Loucy (cell line): ENCODE measurements at regions not wholly inside any gene's neighbourhood (a gene's known extent, or its start where the extent isn't known, plus 50 kb on each side); places are given as distances from the start of the nearest gene placed in this dataset.

Source experiments
- EZH2phosphoT487 ChIP-seq: fragments of 200-600 bp; IDR thresholded peaks from 2 replicates; pipeline ENCODE4 v1.6.1; 2018; ENCODE audit warnings: antibody characterized with exemption, mild to moderate bottlenecking, moderate library complexity, borderline replicate concordance
- TF ChIP-seq, protein P1 (sequence below): fragments of 200-600 bp; sonication (generic); conservative IDR thresholded peaks from 2 replicates; pipeline ENCODE4 v1.5.1; 2014; ENCODE audit warnings: mild to moderate bottlenecking, antibody characterized with exemption, low read length

DNA sequence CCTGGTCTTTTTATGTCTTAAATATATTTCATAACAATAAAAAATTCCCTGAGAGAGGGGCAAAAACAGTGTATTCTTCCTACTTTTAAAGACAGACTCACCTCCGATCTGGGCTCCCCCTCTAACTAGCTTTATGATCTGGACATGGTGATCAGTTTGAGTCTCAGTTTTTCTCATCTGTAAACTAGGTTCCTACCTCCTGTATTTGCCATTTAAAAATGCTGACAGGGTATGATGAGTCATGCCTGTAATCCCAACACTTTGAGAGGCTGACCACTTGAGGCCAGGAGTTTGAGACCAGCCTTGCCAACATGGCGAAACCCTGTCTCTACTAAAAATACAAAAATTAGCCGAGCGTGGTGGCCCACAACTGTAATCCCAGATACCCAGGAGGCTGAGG lies 114.8 kb upstream of the LHX5 start:
- TF ChIP-seq, protein P1, sequence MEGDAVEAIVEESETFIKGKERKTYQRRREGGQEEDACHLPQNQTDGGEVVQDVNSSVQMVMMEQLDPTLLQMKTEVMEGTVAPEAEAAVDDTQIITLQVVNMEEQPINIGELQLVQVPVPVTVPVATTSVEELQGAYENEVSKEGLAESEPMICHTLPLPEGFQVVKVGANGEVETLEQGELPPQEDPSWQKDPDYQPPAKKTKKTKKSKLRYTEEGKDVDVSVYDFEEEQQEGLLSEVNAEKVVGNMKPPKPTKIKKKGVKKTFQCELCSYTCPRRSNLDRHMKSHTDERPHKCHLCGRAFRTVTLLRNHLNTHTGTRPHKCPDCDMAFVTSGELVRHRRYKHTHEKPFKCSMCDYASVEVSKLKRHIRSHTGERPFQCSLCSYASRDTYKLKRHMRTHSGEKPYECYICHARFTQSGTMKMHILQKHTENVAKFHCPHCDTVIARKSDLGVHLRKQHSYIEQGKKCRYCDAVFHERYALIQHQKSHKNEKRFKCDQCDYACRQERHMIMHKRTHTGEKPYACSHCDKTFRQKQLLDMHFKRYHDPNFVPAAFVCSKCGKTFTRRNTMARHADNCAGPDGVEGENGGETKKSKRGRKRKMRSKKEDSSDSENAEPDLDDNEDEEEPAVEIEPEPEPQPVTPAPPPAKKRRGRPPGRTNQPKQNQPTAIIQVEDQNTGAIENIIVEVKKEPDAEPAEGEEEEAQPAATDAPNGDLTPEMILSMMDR: no peak
- no peak for TF ChIP-seq EZH2phosphoT487
